HepG2 (cell line): ENCODE measurements at regions not wholly inside any gene's neighbourhood (a gene's known extent, or its start where the extent isn't known, plus 50 kb on each side); places are given as distances from the start of the nearest gene placed in this dataset.

ENCODE experiments used
- CREB3 ChIP-seq: sonication (generic); formaldehyde crosslinking; IDR thresholded peaks from 2 replicates; pipeline ENCODE4 v1.5.0; 2020; ENCODE audit warnings: missing genetic modification reagents
- EZH2 ChIP-seq: conservative IDR thresholded peaks from 2 replicates; pipeline ENCODE4 v1.6.1; 2012; ENCODE audit warnings: mild to moderate bottlenecking, low read depth, low read length, moderate library complexity
- GABPB1 ChIP-seq: IDR thresholded peaks from 2 replicates; pipeline ENCODE4 v1.6.1; 2016; ENCODE audit warnings: mild to moderate bottlenecking, missing genetic modification reagents, moderate library complexity, missing compliant biosample characterization
- PLRG1 ChIP-seq: fragments of 450-650 bp; conservative IDR thresholded peaks from 2 replicates; pipeline ENCODE4 v1.6.1; 2016
- PRDM4 ChIP-seq: sonication (generic); formaldehyde crosslinking; IDR thresholded peaks from 2 replicates; pipeline ENCODE4 v1.9.0; 2021; ENCODE audit warnings: missing genetic modification reagents, borderline replicate concordance
- RELA ChIP-seq: sonication (generic); formaldehyde crosslinking; IDR thresholded peaks from 2 replicates; pipeline ENCODE4 v1.4.0; 2020; ENCODE audit warnings: missing genetic modification reagents
- ZFAT ChIP-seq: sonication (generic); formaldehyde crosslinking; conservative IDR thresholded peaks from 2 replicates; pipeline ENCODE4 v1.8.1; 2023; ENCODE audit warnings: missing genetic modification reagents, inconsistent platforms
- ZNF136 ChIP-seq: sonication (generic); formaldehyde crosslinking; IDR thresholded peaks from 2 replicates; pipeline ENCODE4 v1.8.1; 2022; ENCODE audit warnings: low read depth, mild to moderate bottlenecking, moderate library complexity, missing genetic modification reagents
- ZNF225 ChIP-seq: sonication (generic); formaldehyde crosslinking; IDR thresholded peaks from 2 replicates; pipeline ENCODE4 v1.4.0; 2020; ENCODE audit warnings: mild to moderate bottlenecking, missing genetic modification reagents
- TF ChIP-seq, protein P1 (sequence below): sonication (generic); formaldehyde crosslinking; IDR thresholded peaks from 2 replicates; pipeline ENCODE4 v1.8.1; 2023; ENCODE audit warnings: mild to moderate bottlenecking, missing genetic modification reagents
- TF ChIP-seq, protein P2 (sequence below): sonication (generic); formaldehyde crosslinking; conservative IDR thresholded peaks from 2 replicates; pipeline ENCODE4 v1.4.0; 2020; ENCODE audit warnings: mild to moderate bottlenecking, missing genetic modification reagents, moderate library complexity

DNA sequence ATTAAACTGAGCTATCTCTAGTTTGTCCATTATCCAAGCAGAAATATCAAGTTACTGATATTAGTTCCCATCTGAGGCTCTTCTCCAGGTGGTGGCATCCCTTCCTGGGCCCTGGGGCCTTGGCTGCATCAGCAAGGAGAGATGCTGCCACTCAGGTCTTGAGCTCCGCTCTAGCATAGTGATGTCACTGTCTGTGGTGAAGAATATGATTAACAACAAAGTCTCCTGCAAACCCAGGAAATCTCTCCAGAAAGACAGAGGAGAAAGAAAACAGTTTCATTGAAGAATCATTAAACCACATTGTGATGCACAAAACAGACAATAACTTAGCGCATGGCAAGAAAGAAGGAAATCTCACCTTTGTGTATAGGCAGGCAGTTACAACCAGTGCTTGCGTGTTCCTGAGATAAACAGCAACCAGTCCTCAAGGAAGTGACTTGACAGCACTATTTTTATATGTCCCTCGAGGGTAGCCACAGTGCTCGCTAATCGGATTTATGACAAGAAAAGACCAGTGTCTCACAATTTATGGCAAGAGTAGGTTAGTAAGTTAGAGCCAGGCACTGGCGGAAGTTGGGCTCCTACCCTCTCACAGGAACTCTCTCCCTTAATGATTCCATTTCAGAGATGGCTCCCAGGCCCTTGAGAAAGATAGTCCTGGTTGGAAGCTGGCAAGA, 151.1 kb downstream of the AHSP start (continued):
- TF ChIP-seq PRDM4 (CRISPR knock-in tag) = no peak
- no peak for TF ChIP-seq ZNF225 (CRISPR knock-in tag)
- no peak for TF ChIP-seq CREB3
- no peak for TF ChIP-seq PLRG1
- TF ChIP-seq EZH2 = no peak
- no peak for TF ChIP-seq ZNF136 (CRISPR knock-in tag)
- TF ChIP-seq, protein P1, sequence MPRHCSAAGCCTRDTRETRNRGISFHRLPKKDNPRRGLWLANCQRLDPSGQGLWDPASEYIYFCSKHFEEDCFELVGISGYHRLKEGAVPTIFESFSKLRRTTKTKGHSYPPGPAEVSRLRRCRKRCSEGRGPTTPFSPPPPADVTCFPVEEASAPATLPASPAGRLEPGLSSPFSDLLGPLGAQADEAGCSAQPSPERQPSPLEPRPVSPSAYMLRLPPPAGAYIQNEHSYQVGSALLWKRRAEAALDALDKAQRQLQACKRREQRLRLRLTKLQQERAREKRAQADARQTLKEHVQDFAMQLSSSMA (CRISPR knock-in tag) = no peak
- no peak for TF ChIP-seq GABPB1 (CRISPR knock-in tag)
- no peak for TF ChIP-seq ZFAT (CRISPR knock-in tag)
- TF ChIP-seq RELA = no peak
- TF ChIP-seq, protein P2, sequence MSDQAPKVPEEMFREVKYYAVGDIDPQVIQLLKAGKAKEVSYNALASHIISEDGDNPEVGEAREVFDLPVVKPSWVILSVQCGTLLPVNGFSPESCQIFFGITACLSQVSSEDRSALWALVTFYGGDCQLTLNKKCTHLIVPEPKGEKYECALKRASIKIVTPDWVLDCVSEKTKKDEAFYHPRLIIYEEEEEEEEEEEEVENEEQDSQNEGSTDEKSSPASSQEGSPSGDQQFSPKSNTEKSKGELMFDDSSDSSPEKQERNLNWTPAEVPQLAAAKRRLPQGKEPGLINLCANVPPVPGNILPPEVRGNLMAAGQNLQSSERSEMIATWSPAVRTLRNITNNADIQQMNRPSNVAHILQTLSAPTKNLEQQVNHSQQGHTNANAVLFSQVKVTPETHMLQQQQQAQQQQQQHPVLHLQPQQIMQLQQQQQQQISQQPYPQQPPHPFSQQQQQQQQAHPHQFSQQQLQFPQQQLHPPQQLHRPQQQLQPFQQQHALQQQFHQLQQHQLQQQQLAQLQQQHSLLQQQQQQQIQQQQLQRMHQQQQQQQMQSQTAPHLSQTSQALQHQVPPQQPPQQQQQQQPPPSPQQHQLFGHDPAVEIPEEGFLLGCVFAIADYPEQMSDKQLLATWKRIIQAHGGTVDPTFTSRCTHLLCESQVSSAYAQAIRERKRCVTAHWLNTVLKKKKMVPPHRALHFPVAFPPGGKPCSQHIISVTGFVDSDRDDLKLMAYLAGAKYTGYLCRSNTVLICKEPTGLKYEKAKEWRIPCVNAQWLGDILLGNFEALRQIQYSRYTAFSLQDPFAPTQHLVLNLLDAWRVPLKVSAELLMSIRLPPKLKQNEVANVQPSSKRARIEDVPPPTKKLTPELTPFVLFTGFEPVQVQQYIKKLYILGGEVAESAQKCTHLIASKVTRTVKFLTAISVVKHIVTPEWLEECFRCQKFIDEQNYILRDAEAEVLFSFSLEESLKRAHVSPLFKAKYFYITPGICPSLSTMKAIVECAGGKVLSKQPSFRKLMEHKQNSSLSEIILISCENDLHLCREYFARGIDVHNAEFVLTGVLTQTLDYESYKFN (CRISPR knock-in tag) = no peak
